CD14-positive monocyte (primary cell): ENCODE measurements at regions not wholly inside any gene's neighbourhood (a gene's known extent, or its start where the extent isn't known, plus 50 kb on each side); places are given as distances from the start of the nearest gene placed in this dataset.

Experiments used
- DNase-seq, 3 donors: peaks; one replicate each; pipeline ENCODE4 v3.0.0-alpha.2; 2011 to 2022
- H2AFZ ChIP-seq: 2 replicates; pipeline ENCODE4 v1.6.0; 2012; ENCODE audit warnings: mild to moderate bottlenecking, low read depth, low read length, inconsistent platforms; ENCODE audit not compliant: insufficient read depth, poor library complexity, severe bottlenecking
- H3K27ac ChIP-seq, 2 donors: 1 replicate in 1 of 2; 2 replicates in 1 of 2; pipeline ENCODE4 v1.5.1; 2012 to 2013; ENCODE audit warnings: low read length in 2 of 2, control low read depth in 1 of 2, inconsistent platforms in 1 of 2, low read depth in 1 of 2, mild to moderate bottlenecking in 1 of 2
- H3K27me3 ChIP-seq, 2 donors: one replicate each; pipeline versions ENCODE4 v1.6.0 to v1.6.1; 2011 to 2013; ENCODE audit warnings: low read length in 2 of 2; ENCODE audit not compliant: control insufficient read depth in 2 of 2, insufficient read depth in 2 of 2
- H3K36me3 ChIP-seq, 2 donors: replicated peaks in 1 of 2; 1 replicate in 1 of 2; 2 replicates in 1 of 2; pipeline versions ENCODE4 v1.5.1 to v1.6.1; 2012 to 2013; ENCODE audit warnings: low read length in 2 of 2, control low read depth in 1 of 2, inconsistent platforms in 1 of 2, mild to moderate bottlenecking in 1 of 2; ENCODE audit not compliant: insufficient read depth in 2 of 2, control insufficient read depth in 1 of 2
- H3K4me1 ChIP-seq, 2 donors: 1 replicate in 1 of 2; 2 replicates in 1 of 2; pipeline versions ENCODE4 v1.5.1 to v1.6.1; 2012 to 2013; ENCODE audit warnings: low read length in 2 of 2, control low read depth in 1 of 2, inconsistent platforms in 1 of 2, mild to moderate bottlenecking in 1 of 2, moderate library complexity in 1 of 2; ENCODE audit not compliant: insufficient read depth in 2 of 2, control insufficient read depth in 1 of 2
- H3K4me2 ChIP-seq: replicated peaks from 2 replicates; pipeline ENCODE3; 2012; ENCODE audit warnings: low read length, moderate library complexity, mild to moderate bottlenecking; ENCODE audit not compliant: poor library complexity, severe bottlenecking; ENCODE audit errors: extremely low read depth
- H3K4me3 ChIP-seq, 3 experiments: fragments of 200-600 bp in 1 of 3; sonication (generic) in 1 of 3; replicated peaks in 1 of 3; 1 replicate in 2 of 3; 2 replicates in 1 of 3; pipeline ENCODE4 v1.5.1; 2011 to 2013; ENCODE audit warnings: low read length in 3 of 3, mild to moderate bottlenecking in 3 of 3, control low read depth in 2 of 3, low read depth in 2 of 3, inconsistent platforms in 1 of 3, moderate library complexity in 1 of 3
- H3K79me2 ChIP-seq: 2 replicates; pipeline ENCODE4 v1.6.0; 2012; ENCODE audit warnings: mild to moderate bottlenecking, control low read depth, inconsistent platforms, low read length, moderate library complexity; ENCODE audit not compliant: insufficient read depth
- H3K9ac ChIP-seq: 2 replicates; pipeline ENCODE4 v1.6.0; 2017; ENCODE audit warnings: low read length, mild to moderate bottlenecking; ENCODE audit not compliant: insufficient read depth, poor library complexity, severe bottlenecking
- H3K9me3 ChIP-seq, 2 donors: replicated peaks in 1 of 2; 1 replicate in 1 of 2; 2 replicates in 1 of 2; pipeline versions ENCODE4 v1.5.1 to v1.6.1; 2012 to 2013; ENCODE audit warnings: low read length in 2 of 2, control low read depth in 1 of 2; ENCODE audit not compliant: control insufficient read depth in 1 of 2, insufficient read depth in 1 of 2
- H4K20me1 ChIP-seq: 2 replicates; pipeline ENCODE4 v1.6.0; 2012; ENCODE audit warnings: mild to moderate bottlenecking, low read length, control low read depth, moderate library complexity; ENCODE audit not compliant: insufficient read depth
- H3K27ac Mint-ChIP-seq, 7 donors: one replicate each; pipeline ENCODE4 v1.8.0; 2020; ENCODE audit warnings: mild to moderate bottlenecking in 7 of 7, mixed read lengths in 7 of 7, moderate library complexity in 6 of 7, inconsistent platforms in 2 of 7
- H3K27me3 Mint-ChIP-seq, 3 donors: one replicate each; pipeline ENCODE4 v1.8.0; 2021 to 2022; ENCODE audit warnings: low read depth in 3 of 3, mild to moderate bottlenecking in 3 of 3, mixed read lengths in 3 of 3, moderate library complexity in 3 of 3, inconsistent platforms in 1 of 3
- H3K36me3 Mint-ChIP-seq, 2 donors: one replicate each; pipeline ENCODE4 v1.8.0; 2020; ENCODE audit warnings: mixed read lengths in 2 of 2, inconsistent platforms in 1 of 2, mild to moderate bottlenecking in 1 of 2
- H3K4me1 Mint-ChIP-seq: one replicate; pipeline ENCODE4 v1.8.0; 2020; ENCODE audit warnings: mild to moderate bottlenecking, mixed read lengths
- H3K4me3 Mint-ChIP-seq, 2 donors: one replicate each; pipeline ENCODE4 v1.8.0; 2020; ENCODE audit warnings: mild to moderate bottlenecking in 2 of 2, mixed read lengths in 2 of 2, moderate library complexity in 1 of 2
- H3K9me3 Mint-ChIP-seq, 7 donors: one replicate each; pipeline ENCODE4 v1.8.0; 2020 to 2022; ENCODE audit warnings: mixed read lengths in 7 of 7, mild to moderate bottlenecking in 6 of 7, moderate library complexity in 6 of 7, inconsistent platforms in 2 of 7
- WGBS: methylation state at CpG from one replicate; pipeline ENCODE4 v1.1.5; 2013; ENCODE audit warnings: missing lambda C conversion rate; ENCODE audit not compliant: insufficient coverage; 5-methylcytosine and 5-hydroxymethylcytosine counted together
- intact Hi-C, 2 donors: fragments of 100-400 bp; cut with micrococcal nuclease; formaldehyde crosslinking; loops; one replicate each; pipeline versions ENCODE4 v1.15.0 to v1.15.1; 2023
- TF ChIP-seq, protein P1 (sequence below): fragments of 200-600 bp; IDR thresholded peaks from one replicate; pipeline ENCODE4 v1.8.0; 2022; ENCODE audit warnings: antibody characterized with exemption, mild to moderate bottlenecking

DNA sequence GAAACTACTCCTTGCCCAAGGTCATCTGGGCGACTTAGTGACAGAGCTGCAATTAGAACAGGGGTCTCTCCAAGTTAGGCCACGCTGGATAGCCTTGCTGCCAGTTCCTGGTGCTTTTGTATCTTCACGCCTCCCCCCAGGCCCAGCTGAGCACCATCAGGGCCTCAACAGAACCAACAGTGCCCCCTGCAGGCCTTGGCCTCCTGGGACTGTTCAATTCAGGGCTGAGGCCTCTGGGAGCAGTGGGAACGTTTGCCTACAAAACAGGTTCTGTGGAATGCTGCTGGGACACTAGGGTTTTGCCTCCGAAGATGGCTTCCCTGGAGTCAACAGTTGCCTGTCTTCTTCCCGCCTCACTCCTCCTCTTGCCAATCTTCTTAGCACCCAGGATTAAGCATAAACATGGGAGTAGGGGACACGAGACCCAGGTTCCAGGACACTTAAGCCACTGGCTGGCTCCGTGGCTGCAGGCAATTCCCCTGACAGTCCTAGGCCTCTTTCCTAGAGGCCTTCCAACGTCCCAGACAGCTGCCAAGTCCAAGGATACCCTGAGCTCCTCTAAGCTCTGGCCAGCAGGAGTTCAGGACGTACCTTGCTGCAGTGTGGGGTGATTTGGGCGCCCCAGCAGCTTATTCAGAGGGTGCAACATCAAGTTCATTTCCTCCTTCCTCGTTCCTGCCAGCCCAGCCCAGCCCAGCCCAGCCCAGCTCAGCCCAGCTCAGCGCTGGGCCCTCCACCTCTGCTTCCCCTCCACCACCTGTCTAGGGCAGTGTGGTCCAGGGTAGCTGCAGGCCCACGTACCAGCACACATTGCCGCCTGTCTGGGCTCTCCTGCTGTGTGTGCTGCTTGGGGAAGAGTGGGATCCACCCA, 246.6 kb upstream of the RPL38 start:
- peaks cover 0 to 3% of the 10 kb centered on the region in 2 donors for H3K9me3 ChIP-seq
- WGBS, result 75% methylated on average over 11 of the region's 15 CpGs
- peak in 2 of 3 donors; percentile 22 to 32 for DNase-seq

DNA sequence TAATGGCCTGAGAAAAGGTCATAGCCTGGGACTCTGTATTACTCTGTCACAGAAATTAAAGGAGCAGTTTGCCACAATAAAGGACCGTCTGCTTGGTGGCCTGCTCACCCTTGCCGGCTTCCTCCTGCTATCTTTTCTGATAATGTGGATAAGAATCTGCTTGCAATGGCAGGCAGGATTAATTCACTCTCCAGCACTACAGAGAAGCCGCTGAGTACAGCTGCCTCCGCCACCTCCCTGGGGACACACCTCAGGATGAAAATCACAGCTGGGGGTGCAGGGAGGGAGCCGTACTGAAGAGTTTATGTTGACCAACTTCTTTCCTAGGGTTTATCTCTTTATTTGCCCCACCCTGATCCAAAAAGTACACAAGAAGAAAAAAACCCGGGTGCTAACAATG, 245.9 kb upstream of the RPL38 start:
- no peak overlapping the region for H3K9ac ChIP-seq
- H3K4me3 Mint-ChIP-seq, result no peak overlapping the region
- peaks cover 0 to 6% of the 10 kb centered on the region in 2 donors for H3K27me3 ChIP-seq
- peaks cover 0 to 4% (median 1%) of the 10 kb centered on the region in 3 donors for H3K27me3 Mint-ChIP-seq
- no peak overlapping the region for H2AFZ ChIP-seq
- no peak for DNase-seq
- no CpG with 5 or more reads among the region's 6 CpGs for WGBS
- peaks cover 0 to 3% of the 10 kb centered on the region in 2 donors for H3K9me3 ChIP-seq
- H4K20me1 ChIP-seq, result no peaks in the 10 kb centered on the region
- H3K4me3 ChIP-seq, result no peak overlapping the region
- H3K79me2 ChIP-seq, result no peaks in the 10 kb centered on the region
- TF ChIP-seq, protein P1, sequence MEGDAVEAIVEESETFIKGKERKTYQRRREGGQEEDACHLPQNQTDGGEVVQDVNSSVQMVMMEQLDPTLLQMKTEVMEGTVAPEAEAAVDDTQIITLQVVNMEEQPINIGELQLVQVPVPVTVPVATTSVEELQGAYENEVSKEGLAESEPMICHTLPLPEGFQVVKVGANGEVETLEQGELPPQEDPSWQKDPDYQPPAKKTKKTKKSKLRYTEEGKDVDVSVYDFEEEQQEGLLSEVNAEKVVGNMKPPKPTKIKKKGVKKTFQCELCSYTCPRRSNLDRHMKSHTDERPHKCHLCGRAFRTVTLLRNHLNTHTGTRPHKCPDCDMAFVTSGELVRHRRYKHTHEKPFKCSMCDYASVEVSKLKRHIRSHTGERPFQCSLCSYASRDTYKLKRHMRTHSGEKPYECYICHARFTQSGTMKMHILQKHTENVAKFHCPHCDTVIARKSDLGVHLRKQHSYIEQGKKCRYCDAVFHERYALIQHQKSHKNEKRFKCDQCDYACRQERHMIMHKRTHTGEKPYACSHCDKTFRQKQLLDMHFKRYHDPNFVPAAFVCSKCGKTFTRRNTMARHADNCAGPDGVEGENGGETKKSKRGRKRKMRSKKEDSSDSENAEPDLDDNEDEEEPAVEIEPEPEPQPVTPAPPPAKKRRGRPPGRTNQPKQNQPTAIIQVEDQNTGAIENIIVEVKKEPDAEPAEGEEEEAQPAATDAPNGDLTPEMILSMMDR, result no peak
- H3K27ac Mint-ChIP-seq, result no peak overlapping the region
- peaks cover 0 to 2% (median 0%) of the 10 kb centered on the region in 7 donors for H3K9me3 Mint-ChIP-seq
- no peaks in the 10 kb centered on the region for H3K36me3 ChIP-seq
- H3K27ac ChIP-seq, result no peak overlapping the region
- peaks cover 5% of the 10 kb centered on the region for H3K4me1 Mint-ChIP-seq
- H3K4me2 ChIP-seq, result no peak overlapping the region
- intact Hi-C loops, result loop anchor here in 1 of 2 donors (5.0 to 10.0 kb wide), 2 partner anchors 323 to 530 kb away; no protein-coding TSS in a partner anchor
- no peaks in the 10 kb centered on the region for H3K36me3 Mint-ChIP-seq
- H3K4me1 ChIP-seq, result peaks cover 7 to 8% of the 10 kb centered on the region in 2 donors

More for the DNA sequence above, 246.6 kb upstream of the RPL38 start:
- H4K20me1 ChIP-seq, result no peaks in the 10 kb centered on the region
- TF ChIP-seq, protein P1, result peak; percentile 58
- Mint-ChIP-seq H3K27me3 (peaks cover 3 to 12% (median 8%) of the 10 kb centered on the region in 3 donors), H3K36me3 (peaks cover 0 to 2% of the 10 kb centered on the region in 2 donors), H3K9me3 (peaks cover 0 to 3% (median 0%) of the 10 kb centered on the region in 7 donors), H3K4me3 (no peak overlapping the region), H3K27ac (no peak overlapping the region), H3K4me1 (peaks cover 11% of the 10 kb centered on the region)
- H3K36me3 ChIP-seq, result no peaks in the 10 kb centered on the region
- no peak overlapping the region for H3K9ac ChIP-seq
- H3K79me2 ChIP-seq, result no peaks in the 10 kb centered on the region
- H3K4me2 ChIP-seq, result no peak overlapping the region
- no peak overlapping the region for H3K4me3 ChIP-seq
- intact Hi-C loops, result loop anchor here in 1 of 2 donors (5.0 to 10.0 kb wide), 2 partner anchors 322 to 530 kb away; no protein-coding TSS in a partner anchor
- peaks cover 15% of the 10 kb centered on the region in 2 donors for H3K4me1 ChIP-seq
- H3K27me3 ChIP-seq, result peaks cover 0 to 13% of the 10 kb centered on the region in 2 donors
- no peak overlapping the region for H3K27ac ChIP-seq
- H2AFZ ChIP-seq, result no peak overlapping the region
